NB4 (cell line): ENCODE measurements at regions not wholly inside any gene's neighbourhood (a gene's known extent, or its start where the extent isn't known, plus 50 kb on each side); places are given as distances from the start of the nearest gene placed in this dataset.

Experiments used
- DNase-seq: peaks from one replicate; pipeline ENCODE4 v3.0.0; 2010; ENCODE audit warnings: low read depth
- H3K4me3 ChIP-seq: one replicate; pipeline ENCODE4 v1.5.1; 2011; ENCODE audit warnings: mild to moderate bottlenecking, low read depth, low read length, moderate library complexity
- CTCF ChIP-seq: IDR thresholded peaks from one replicate; pipeline ENCODE4 v1.5.1; 2012; ENCODE audit warnings: low read depth, low read length
- MAX ChIP-seq: IDR thresholded peaks from 2 replicates; pipeline ENCODE4 v1.6.1; 2011; ENCODE audit warnings: low read depth, low read length
- MYC ChIP-seq: IDR thresholded peaks from 2 replicates; pipeline ENCODE4 v1.6.1; 2011; ENCODE audit warnings: low read depth, low read length
- POLR2A ChIP-seq: IDR thresholded peaks from 2 replicates; pipeline ENCODE4 v1.6.1; 2011; ENCODE audit warnings: mild to moderate bottlenecking; ENCODE audit not compliant: insufficient read length; ENCODE audit errors: extremely low read depth

- no peak overlapping the region for H3K4me3 ChIP-seq
- DNase-seq, result no peak
- TF ChIP-seq MAX, result no peak
- no peak for TF ChIP-seq CTCF
- TF ChIP-seq POLR2A, result no peak
- no peak for TF ChIP-seq MYC
Observed at GRCh38 chr12:96099421-96099820, 64.0 kb upstream of the LTA4H start.

GRCh38 chr12:96099986-96100385 is 64.6 kb upstream of the LTA4H start:
- H3K4me3 ChIP-seq, result no peak overlapping the region
- peak; percentile 39 for DNase-seq
- TF ChIP-seq MAX, result no peak
- no peak for TF ChIP-seq CTCF
- TF ChIP-seq MYC, result no peak
- no peak for TF ChIP-seq POLR2A

GRCh38 chr12:96101806-96102205 is 66.4 kb upstream of the LTA4H start:
- H3K4me3 ChIP-seq, result no peak overlapping the region
- no peak for TF ChIP-seq CTCF
- TF ChIP-seq MYC, result no peak
- TF ChIP-seq MAX, result no peak
- TF ChIP-seq POLR2A, result no peak
- no peak for DNase-seq

GRCh38 chr12:96103067-96103644 is 67.8 kb upstream of the LTA4H start:
- H3K4me3 ChIP-seq, result no peak overlapping the region
- no peak for DNase-seq
- TF ChIP-seq MYC (no peak), POLR2A (no peak), CTCF (no peak), MAX (no peak)

- DNase-seq, result no peak
Observed at GRCh38 chr12:96104566-96104965, 69.2 kb upstream of the LTA4H start.

More at GRCh38 chr12:96104566-96104965, 69.2 kb upstream of the LTA4H start:
- TF ChIP-seq POLR2A (no peak), MYC (no peak), CTCF (no peak), MAX (no peak)
- H3K4me3 ChIP-seq, result no peak overlapping the region
